ENCODE measurements at regions not wholly inside any gene's neighbourhood (a gene's known extent, or its start where the extent isn't known, plus 50 kb on each side); places are given as distances from the start of the nearest gene placed in this dataset.

- H3K27ac ChIP-seq (ENCODE audit: low read length): no peak overlapping the region
- H3K9me3 ChIP-seq (ENCODE audit: control insufficient read depth, insufficient read depth, low read length): no peaks in the 10 kb centered on the region
- no peak for DNase-seq (ENCODE audit: low read depth, low spot score)
- no peaks in the 10 kb centered on the region for H3K4me1 ChIP-seq (ENCODE audit: control insufficient read depth, insufficient read depth, low read length)
- H3K36me3 ChIP-seq (ENCODE audit: control insufficient read depth, insufficient read depth, low read length): no peaks in the 10 kb centered on the region
- WGBS (ENCODE audit: insufficient coverage, insufficient read length): no CpG with 5 or more reads among the region's 4 CpGs
- no peaks in the 10 kb centered on the region for H3K27me3 ChIP-seq (ENCODE audit: control insufficient read depth, insufficient read depth, low read length)
- no peak overlapping the region for H3K4me3 ChIP-seq (ENCODE audit: low read length)
Observed at GRCh38 chr2:66815886-66816285, 381.0 kb downstream of the MEIS1 start.

DNA sequence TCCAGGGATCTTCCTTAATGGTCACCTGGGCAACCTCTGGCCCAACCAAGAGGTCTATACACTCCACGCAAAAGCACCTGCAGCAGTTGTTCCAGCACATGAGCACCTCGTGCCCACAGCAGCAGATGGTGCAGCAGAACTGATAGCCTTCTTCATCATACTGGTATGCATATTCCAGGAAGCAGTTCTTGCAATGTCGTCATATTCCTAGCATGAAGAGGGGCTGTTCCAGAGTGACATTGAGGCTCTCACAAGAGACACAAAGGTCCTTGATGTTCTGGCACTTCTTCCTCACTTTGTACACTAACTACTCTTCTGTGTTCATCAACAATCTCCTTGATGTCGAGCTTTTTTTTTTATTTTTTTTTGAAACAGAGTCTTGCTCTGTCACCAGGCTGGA lies 386.2 kb downstream of the MEIS1 start:
- Histone ChIP-seq H3K27me3 (ENCODE audit: control insufficient read depth, insufficient read depth, low read length) (no peaks in the 10 kb centered on the region), H3K4me3 (ENCODE audit: low read length) (no peak overlapping the region), H3K9me3 (ENCODE audit: control insufficient read depth, insufficient read depth, low read length) (no peaks in the 10 kb centered on the region), H3K4me1 (ENCODE audit: control insufficient read depth, insufficient read depth, low read length) (no peaks in the 10 kb centered on the region), H3K27ac (ENCODE audit: low read length) (no peak overlapping the region), H3K36me3 (ENCODE audit: control insufficient read depth, insufficient read depth, low read length) (no peaks in the 10 kb centered on the region)
- no CpG with 5 or more reads among the region's 4 CpGs for WGBS (ENCODE audit: insufficient coverage, insufficient read length)
- no peak for DNase-seq (ENCODE audit: low read depth, low spot score)

GRCh38 chr2:66822186-66822585 lies 387.3 kb downstream of the MEIS1 start:
- no CpG with 5 or more reads among the region's 6 CpGs for WGBS (ENCODE audit: insufficient coverage, insufficient read length)
- Histone ChIP-seq H3K27me3 (ENCODE audit: control insufficient read depth, insufficient read depth, low read length) (no peaks in the 10 kb centered on the region), H3K9me3 (ENCODE audit: control insufficient read depth, insufficient read depth, low read length) (no peaks in the 10 kb centered on the region), H3K27ac (ENCODE audit: low read length) (no peak overlapping the region), H3K36me3 (ENCODE audit: control insufficient read depth, insufficient read depth, low read length) (no peaks in the 10 kb centered on the region), H3K4me3 (ENCODE audit: low read length) (no peak overlapping the region), H3K4me1 (ENCODE audit: control insufficient read depth, insufficient read depth, low read length) (no peaks in the 10 kb centered on the region)
- DNase-seq (ENCODE audit: low read depth, low spot score): no peak

GRCh38 chr2:66824926-66825325 lies 390.0 kb downstream of the MEIS1 start:
- Histone ChIP-seq H3K36me3 (ENCODE audit: control insufficient read depth, insufficient read depth, low read length) (no peaks in the 10 kb centered on the region), H3K27ac (ENCODE audit: low read length) (no peak overlapping the region), H3K9me3 (ENCODE audit: control insufficient read depth, insufficient read depth, low read length) (no peaks in the 10 kb centered on the region), H3K4me1 (ENCODE audit: control insufficient read depth, insufficient read depth, low read length) (no peaks in the 10 kb centered on the region), H3K4me3 (ENCODE audit: low read length) (no peak overlapping the region), H3K27me3 (ENCODE audit: control insufficient read depth, insufficient read depth, low read length) (no peaks in the 10 kb centered on the region)
- WGBS (ENCODE audit: insufficient coverage, insufficient read length): no CpG with 5 or more reads among the region's 3 CpGs
- no peak for DNase-seq (ENCODE audit: low read depth, low spot score)

GRCh38 chr2:66827851-66828250 lies 392.9 kb downstream of the MEIS1 start:
- Histone ChIP-seq H3K36me3 (ENCODE audit: control insufficient read depth, insufficient read depth, low read length) (no peaks in the 10 kb centered on the region), H3K27ac (ENCODE audit: low read length) (no peak overlapping the region), H3K4me3 (ENCODE audit: low read length) (no peak overlapping the region), H3K4me1 (ENCODE audit: control insufficient read depth, insufficient read depth, low read length) (no peaks in the 10 kb centered on the region), H3K9me3 (ENCODE audit: control insufficient read depth, insufficient read depth, low read length) (no peaks in the 10 kb centered on the region), H3K27me3 (ENCODE audit: control insufficient read depth, insufficient read depth, low read length) (no peaks in the 10 kb centered on the region)
- no peak for DNase-seq (ENCODE audit: low read depth, low spot score)
- WGBS (ENCODE audit: insufficient coverage, insufficient read length): no CpG with 5 or more reads among the region's 4 CpGs

DNA sequence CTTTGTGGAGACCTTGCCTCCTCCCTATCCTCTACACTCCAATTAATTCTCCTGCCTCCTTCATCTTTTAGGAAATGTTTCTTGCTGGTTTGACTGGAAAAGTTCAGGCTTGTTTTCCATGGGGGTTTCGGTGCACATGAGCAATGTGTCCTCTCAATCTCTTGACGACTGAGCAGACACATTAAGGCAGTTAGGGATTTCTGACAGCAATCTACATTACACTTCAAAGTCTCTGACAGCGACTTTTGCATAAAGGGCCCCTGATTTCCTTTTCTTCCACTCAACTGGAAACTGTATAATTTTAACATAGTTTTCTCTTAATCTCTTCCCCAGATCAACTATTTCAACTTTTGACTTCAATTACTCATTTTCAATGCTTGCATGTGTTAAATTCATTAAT lies 394.0 kb downstream of the MEIS1 start:
- Histone ChIP-seq H3K9me3 (ENCODE audit: control insufficient read depth, insufficient read depth, low read length) (no peaks in the 10 kb centered on the region), H3K27me3 (ENCODE audit: control insufficient read depth, insufficient read depth, low read length) (no peaks in the 10 kb centered on the region), H3K27ac (ENCODE audit: low read length) (no peak overlapping the region), H3K4me1 (ENCODE audit: control insufficient read depth, insufficient read depth, low read length) (no peaks in the 10 kb centered on the region), H3K36me3 (ENCODE audit: control insufficient read depth, insufficient read depth, low read length) (no peaks in the 10 kb centered on the region), H3K4me3 (ENCODE audit: low read length) (no peak overlapping the region)
- no peak for DNase-seq (ENCODE audit: low read depth, low spot score)
- WGBS (ENCODE audit: insufficient coverage, insufficient read length): no CpG with 5 or more reads among the region's 3 CpGs

DNA sequence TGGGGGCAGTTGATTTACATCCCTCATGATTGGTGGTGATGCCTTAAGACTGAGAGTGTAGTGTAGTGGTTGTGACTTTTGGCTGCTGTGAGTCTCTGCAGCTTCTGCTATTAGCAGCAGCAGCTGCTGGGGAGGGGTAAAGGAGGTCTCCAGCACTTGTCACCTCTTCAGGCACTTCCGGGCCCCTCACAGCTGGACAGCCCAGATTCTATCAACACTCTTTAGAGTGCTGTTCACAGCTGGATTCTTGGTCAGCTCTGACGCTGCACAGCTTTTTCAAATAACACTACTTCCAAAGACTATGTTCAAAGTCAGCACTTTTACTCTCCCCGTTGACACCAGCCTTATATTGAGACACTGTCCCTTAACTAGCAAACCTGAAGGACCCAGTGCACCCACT lies 396.0 kb downstream of the MEIS1 start:
- Histone ChIP-seq H3K27me3 (ENCODE audit: control insufficient read depth, insufficient read depth, low read length) (no peaks in the 10 kb centered on the region), H3K9me3 (ENCODE audit: control insufficient read depth, insufficient read depth, low read length) (no peaks in the 10 kb centered on the region), H3K4me3 (ENCODE audit: low read length) (no peak overlapping the region), H3K27ac (ENCODE audit: low read length) (no peak overlapping the region), H3K4me1 (ENCODE audit: control insufficient read depth, insufficient read depth, low read length) (no peaks in the 10 kb centered on the region), H3K36me3 (ENCODE audit: control insufficient read depth, insufficient read depth, low read length) (no peaks in the 10 kb centered on the region)
- DNase-seq (ENCODE audit: low read depth, low spot score): no peak
- no CpG with 5 or more reads among the region's 3 CpGs for WGBS (ENCODE audit: insufficient coverage, insufficient read length)

DNA sequence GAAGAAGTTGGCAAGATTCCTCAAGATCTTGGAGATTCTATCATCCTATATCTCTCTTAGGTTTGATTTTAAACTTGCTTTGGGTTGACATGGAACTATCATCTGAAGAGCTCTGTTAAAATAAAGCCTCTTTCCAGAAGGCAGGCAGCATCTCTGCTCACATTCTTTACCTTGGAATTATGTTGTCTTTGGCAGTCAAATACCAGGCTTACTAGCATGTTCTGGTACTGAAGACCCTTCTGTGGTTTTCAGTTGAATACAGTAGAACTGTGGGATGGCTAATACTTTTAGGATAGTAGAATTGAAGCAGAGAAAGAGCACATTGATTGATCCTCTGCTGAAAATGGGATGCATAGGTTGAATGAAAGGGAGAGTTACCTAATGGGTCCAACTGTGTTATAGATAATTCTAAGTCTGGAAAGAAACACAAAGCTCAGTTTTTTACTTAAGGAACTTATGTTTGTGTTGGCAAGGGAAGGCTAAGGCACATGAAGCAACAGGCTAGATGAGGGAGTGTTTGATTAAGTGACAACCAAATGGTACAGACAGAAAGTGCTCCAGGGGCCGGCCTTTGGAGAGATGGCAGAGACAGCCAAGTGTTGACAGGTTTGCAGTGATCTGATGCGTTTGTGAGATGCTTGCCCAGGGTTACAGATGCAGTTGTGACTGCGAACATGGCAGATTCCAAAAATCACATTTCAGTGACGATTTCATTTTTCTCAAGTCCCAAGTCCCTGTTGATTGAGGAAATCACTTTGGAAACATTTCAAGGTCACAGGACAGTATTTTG lies 397.9 kb downstream of the MEIS1 start:
- H3K36me3 ChIP-seq (ENCODE audit: control insufficient read depth, insufficient read depth, low read length): no peaks in the 10 kb centered on the region
- no peaks in the 10 kb centered on the region for H3K27me3 ChIP-seq (ENCODE audit: control insufficient read depth, insufficient read depth, low read length)
- no peak for DNase-seq (ENCODE audit: low read depth, low spot score)
- no peaks in the 10 kb centered on the region for H3K9me3 ChIP-seq (ENCODE audit: control insufficient read depth, insufficient read depth, low read length)
- no peaks in the 10 kb centered on the region for H3K4me1 ChIP-seq (ENCODE audit: control insufficient read depth, insufficient read depth, low read length)
- H3K4me3 ChIP-seq (ENCODE audit: low read length): no peak overlapping the region
- WGBS (ENCODE audit: insufficient coverage, insufficient read length): no CpG with 5 or more reads among the region's 4 CpGs
- no peak overlapping the region for H3K27ac ChIP-seq (ENCODE audit: low read length)

DNA sequence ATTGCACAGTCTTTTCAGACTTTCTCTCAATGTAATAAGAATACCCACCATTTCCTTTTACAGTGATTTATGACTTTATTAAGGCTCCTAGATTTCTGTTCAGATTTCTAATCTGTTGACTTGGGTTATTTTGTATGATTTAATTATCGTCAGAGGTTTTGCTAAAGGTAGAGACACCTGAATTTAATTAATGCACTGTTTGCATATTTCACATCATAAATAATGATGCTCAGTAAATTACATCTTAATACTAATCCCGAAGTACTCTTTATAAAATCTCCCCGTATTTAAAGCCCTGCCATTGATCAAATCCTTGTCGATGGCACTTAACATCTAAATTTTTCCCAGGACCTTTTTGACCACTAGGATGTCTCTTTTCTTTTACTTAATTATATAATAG lies 399.9 kb downstream of the MEIS1 start:
- DNase-seq (ENCODE audit: low read depth, low spot score): no peak
- H3K27me3 ChIP-seq (ENCODE audit: control insufficient read depth, insufficient read depth, low read length): no peaks in the 10 kb centered on the region
- 100% methylated on average over 3 of the region's 4 CpGs for WGBS (ENCODE audit: insufficient coverage, insufficient read length)

GRCh38 chr2:66836851-66837250 lies 401.9 kb downstream of the MEIS1 start:
- Histone ChIP-seq H3K9me3 (ENCODE audit: control insufficient read depth, insufficient read depth, low read length) (no peaks in the 10 kb centered on the region), H3K36me3 (ENCODE audit: control insufficient read depth, insufficient read depth, low read length) (no peaks in the 10 kb centered on the region), H3K4me3 (ENCODE audit: low read length) (no peak overlapping the region), H3K4me1 (ENCODE audit: control insufficient read depth, insufficient read depth, low read length) (no peaks in the 10 kb centered on the region), H3K27me3 (ENCODE audit: control insufficient read depth, insufficient read depth, low read length) (no peaks in the 10 kb centered on the region), H3K27ac (ENCODE audit: low read length) (no peak overlapping the region)
- no CpG with 5 or more reads among the region's 1 CpG for WGBS (ENCODE audit: insufficient coverage, insufficient read length)
- DNase-seq (ENCODE audit: low read depth, low spot score): no peak

More for the DNA sequence above, 399.9 kb downstream of the MEIS1 start:
- Histone ChIP-seq H3K9me3 (ENCODE audit: control insufficient read depth, insufficient read depth, low read length) (no peaks in the 10 kb centered on the region), H3K27ac (ENCODE audit: low read length) (no peak overlapping the region), H3K36me3 (ENCODE audit: control insufficient read depth, insufficient read depth, low read length) (no peaks in the 10 kb centered on the region), H3K4me3 (ENCODE audit: low read length) (no peak overlapping the region), H3K4me1 (ENCODE audit: control insufficient read depth, insufficient read depth, low read length) (no peaks in the 10 kb centered on the region)

Data from iPS DF 6.9 (cell line).